HG03575 (cell line): ENCODE measurements at regions not wholly inside any gene's neighbourhood (a gene's known extent, or its start where the extent isn't known, plus 50 kb on each side); places are given as distances from the start of the nearest gene placed in this dataset.

Experiments used
- ATAC-seq: cut with Tn5 transposase; IDR thresholded peaks from one replicate; pipeline ENCODE4 v1.9.1; 2021; ENCODE audit not compliant: unreplicated experiment, insufficient number of reproducible peaks, low FRiP score; ENCODE audit errors: extremely low read depth

GRCh38 chr3:80890571-80890970 is 870.9 kb downstream of the GBE1 start:
- no peak for ATAC-seq

GRCh38 chr3:80889535-80889934 is 871.9 kb downstream of the GBE1 start:
- no peak for ATAC-seq

GRCh38 chr3:80870476-80871041 is 890.9 kb downstream of the GBE1 start:
- no peak for ATAC-seq

- ATAC-seq = no peak
Observed at GRCh38 chr3:80855482-80855881, 906.0 kb downstream of the GBE1 start.

- no peak for ATAC-seq
Observed at GRCh38 chr3:80836395-80836794, 925.0 kb downstream of the GBE1 start.

GRCh38 chr3:80807577-80807976 is 953.9 kb downstream of the GBE1 start:
- no peak for ATAC-seq

GRCh38 chr3:80806673-80807072 is 954.8 kb downstream of the GBE1 start:
- no peak for ATAC-seq

- no peak for ATAC-seq
Observed at GRCh38 chr3:80788914-80789313, 972.5 kb downstream of the GBE1 start.

GRCh38 chr3:80785875-80786274 is 975.6 kb downstream of the GBE1 start:
- no peak for ATAC-seq

- ATAC-seq = no peak
Observed at GRCh38 chr3:80785475-80785874, 976.0 kb downstream of the GBE1 start.

GRCh38 chr3:80771085-80771484 is 990.4 kb downstream of the GBE1 start:
- ATAC-seq = no peak

- ATAC-seq = no peak
Observed at GRCh38 chr3:80770106-80771074, 991.1 kb downstream of the GBE1 start.

GRCh38 chr3:80769683-80770082 is 991.8 kb downstream of the GBE1 start:
- ATAC-seq = no peak

GRCh38 chr3:80767604-80768003 is 993.8 kb downstream of the GBE1 start:
- ATAC-seq = no peak

- no peak for ATAC-seq
Observed at GRCh38 chr3:80754969-80755368, 987.2 kb upstream of the ROBO1 start.

GRCh38 chr3:80753021-80753420 is 985.2 kb upstream of the ROBO1 start:
- ATAC-seq = no peak

- no peak for ATAC-seq
Observed at GRCh38 chr3:80750637-80751036, 982.8 kb upstream of the ROBO1 start.

- ATAC-seq = no peak
Observed at GRCh38 chr3:80734920-80735319, 967.1 kb upstream of the ROBO1 start.

- ATAC-seq = no peak
Observed at GRCh38 chr3:80734483-80734882, 966.7 kb upstream of the ROBO1 start.

GRCh38 chr3:80733522-80734176 is 965.9 kb upstream of the ROBO1 start:
- no peak for ATAC-seq
